RCC 7860 (cell line): ENCODE measurements at regions not wholly inside any gene's neighbourhood (a gene's known extent, or its start where the extent isn't known, plus 50 kb on each side); places are given as distances from the start of the nearest gene placed in this dataset.

ENCODE experiments used
- DNase-seq: peaks from one replicate; pipeline ENCODE4 v3.0.0-alpha.2; 2015; ENCODE audit warnings: low spot score
- FAIRE-seq: peaks from 2 replicates; lab custom pipeline; 2012; peaks lifted over from hg19 to GRCh38; lab: Jason Lieb, UNC

- DNase-seq = no peak
- no peak for FAIRE-seq
These were observed 363.2 kb upstream of the MARCKS start for GRCh38 chr6:113493991-113494390.

GRCh38 chr6:113495521-113495920, 361.6 kb upstream of the MARCKS start:
- FAIRE-seq (peak; percentile 61), DNase-seq (peak; percentile 85)

- DNase-seq = no peak
- no peak for FAIRE-seq
These were observed 361.0 kb upstream of the MARCKS start for GRCh38 chr6:113496166-113496565.

- FAIRE-seq = no peak
- no peak for DNase-seq
These were observed 356.9 kb upstream of the MARCKS start for GRCh38 chr6:113500221-113500620.

GRCh38 chr6:113505084-113505699, 352.0 kb upstream of the MARCKS start:
- FAIRE-seq (no peak), DNase-seq (no peak)

GRCh38 chr6:113508249-113508648, 348.9 kb upstream of the MARCKS start:
- FAIRE-seq = no peak
- no peak for DNase-seq

GRCh38 chr6:113511100-113511499, 346.0 kb upstream of the MARCKS start:
- no peak for DNase-seq
- no peak for FAIRE-seq

GRCh38 chr6:113512576-113512975, 344.6 kb upstream of the MARCKS start:
- FAIRE-seq (no peak), DNase-seq (no peak)

GRCh38 chr6:113513086-113513485, 344.1 kb upstream of the MARCKS start:
- FAIRE-seq (no peak), DNase-seq (no peak)

GRCh38 chr6:113522376-113522775, 334.8 kb upstream of the MARCKS start:
- DNase-seq (no peak), FAIRE-seq (no peak)

- FAIRE-seq = no peak
- DNase-seq = no peak
These were observed 332.3 kb upstream of the MARCKS start for GRCh38 chr6:113524826-113525225.

- DNase-seq (no peak), FAIRE-seq (no peak)
These were observed 330.6 kb upstream of the MARCKS start for GRCh38 chr6:113526553-113526952.

- DNase-seq (no peak), FAIRE-seq (no peak)
These were observed 330.1 kb upstream of the MARCKS start for GRCh38 chr6:113526995-113527394.

- DNase-seq = no peak
- FAIRE-seq = no peak
These were observed 329.0 kb upstream of the MARCKS start for GRCh38 chr6:113528111-113528510.

- DNase-seq = no peak
- no peak for FAIRE-seq
These were observed 327.9 kb upstream of the MARCKS start for GRCh38 chr6:113529196-113529595.

GRCh38 chr6:113529879-113530278, 327.3 kb upstream of the MARCKS start:
- DNase-seq (no peak), FAIRE-seq (no peak)

GRCh38 chr6:113530769-113531168, 326.4 kb upstream of the MARCKS start:
- DNase-seq = peak; percentile 56
- no peak for FAIRE-seq

- FAIRE-seq (no peak), DNase-seq (no peak)
These were observed 317.9 kb upstream of the MARCKS start for GRCh38 chr6:113539202-113539601.

GRCh38 chr6:113539623-113540022, 317.5 kb upstream of the MARCKS start:
- no peak for DNase-seq
- no peak for FAIRE-seq

GRCh38 chr6:113540466-113540865, 316.7 kb upstream of the MARCKS start:
- FAIRE-seq (no peak), DNase-seq (no peak)

- DNase-seq (no peak), FAIRE-seq (no peak)
These were observed 306.0 kb upstream of the MARCKS start for GRCh38 chr6:113551168-113551567.

GRCh38 chr6:113556775-113557174, 300.4 kb upstream of the MARCKS start:
- no peak for DNase-seq
- no peak for FAIRE-seq

- no peak for DNase-seq
- FAIRE-seq = no peak
These were observed 298.7 kb upstream of the MARCKS start for GRCh38 chr6:113558431-113558830.
